ENCODE measurements at regions not wholly inside any gene's neighbourhood (a gene's known extent, or its start where the extent isn't known, plus 50 kb on each side); places are given as distances from the start of the nearest gene placed in this dataset.
A peak's percentile ranks its signal among the peaks of the same experiment; 100 is the strongest.

GRCh38 chr5:74056107-74056788 lies 430.3 kb downstream of the ARHGEF28 start:
- H3K27ac Mint-ChIP-seq: peak overlapping the region; percentile 17
- H3K9me3 Mint-ChIP-seq: no peaks in the 10 kb centered on the region
- H3K36me3 Mint-ChIP-seq (ENCODE audit: low read depth): no peaks in the 10 kb centered on the region
- H3K27me3 Mint-ChIP-seq (ENCODE audit: low read depth, poor library complexity): peaks cover under 1% of the 10 kb centered on the region
- DNase-seq: no peak
- no peak for TF ChIP-seq CTCF (IDR thresholded peaks at IDR 0.05)
- peaks cover 22% of the 10 kb centered on the region for H3K4me1 Mint-ChIP-seq
- H3K4me3 Mint-ChIP-seq: no peak overlapping the region

GRCh38 chr5:74055486-74056106 lies 429.6 kb downstream of the ARHGEF28 start:
- Mint-ChIP-seq H3K4me1 (peaks cover 28% of the 10 kb centered on the region), H3K9me3 (no peaks in the 10 kb centered on the region), H3K4me3 (no peak overlapping the region), H3K36me3 (ENCODE audit: low read depth) (no peaks in the 10 kb centered on the region), H3K27me3 (ENCODE audit: low read depth, poor library complexity) (peaks cover 4% of the 10 kb centered on the region), H3K27ac (peak overlapping the region; percentile 17)
- TF ChIP-seq CTCF (IDR thresholded peaks at IDR 0.05): no peak
- DNase-seq: no peak

- no peak for DNase-seq
- Mint-ChIP-seq H3K4me1 (peaks cover 28% of the 10 kb centered on the region), H3K9me3 (no peaks in the 10 kb centered on the region), H3K36me3 (ENCODE audit: low read depth) (no peaks in the 10 kb centered on the region), H3K4me3 (no peak overlapping the region), H3K27ac (no peak overlapping the region), H3K27me3 (ENCODE audit: low read depth, poor library complexity) (peaks cover 4% of the 10 kb centered on the region)
- no peak for TF ChIP-seq CTCF (IDR thresholded peaks at IDR 0.05)
Measured at GRCh38 chr5:74054641-74055421, 428.8 kb downstream of the ARHGEF28 start.

- no peak for TF ChIP-seq CTCF (IDR thresholded peaks at IDR 0.05)
- H3K4me3 Mint-ChIP-seq: no peak overlapping the region
- no peak overlapping the region for H3K27ac Mint-ChIP-seq
- no peaks in the 10 kb centered on the region for H3K36me3 Mint-ChIP-seq (ENCODE audit: low read depth)
- no peaks in the 10 kb centered on the region for H3K9me3 Mint-ChIP-seq
- DNase-seq: no peak
- H3K27me3 Mint-ChIP-seq (ENCODE audit: low read depth, poor library complexity): peaks cover 4% of the 10 kb centered on the region
- H3K4me1 Mint-ChIP-seq: peaks cover 28% of the 10 kb centered on the region
Measured at GRCh38 chr5:74054139-74054538, 428.1 kb downstream of the ARHGEF28 start.

- no peak overlapping the region for H3K27ac Mint-ChIP-seq
- H3K27me3 Mint-ChIP-seq (ENCODE audit: low read depth, poor library complexity): peaks cover 4% of the 10 kb centered on the region
- DNase-seq: no peak
- no peak for TF ChIP-seq CTCF (IDR thresholded peaks at IDR 0.05)
- H3K4me3 Mint-ChIP-seq: no peak overlapping the region
- no peaks in the 10 kb centered on the region for H3K36me3 Mint-ChIP-seq (ENCODE audit: low read depth)
- H3K4me1 Mint-ChIP-seq: peaks cover 28% of the 10 kb centered on the region
- no peaks in the 10 kb centered on the region for H3K9me3 Mint-ChIP-seq
Measured at GRCh38 chr5:74052441-74053221, 426.6 kb downstream of the ARHGEF28 start.
